Nephron progenitor cell (in vitro differentiated cells): ENCODE measurements at regions not wholly inside any gene's neighbourhood (a gene's known extent, or its start where the extent isn't known, plus 50 kb on each side); places are given as distances from the start of the nearest gene placed in this dataset.

ENCODE experiments used
- DNase-seq: peaks from one replicate; pipeline ENCODE4 v3.0.0; 2021
- H3K27ac Mint-ChIP-seq: 2 replicates; pipeline ENCODE4 v1.8.0; 2021; ENCODE audit warnings: mild to moderate bottlenecking, moderate library complexity, mixed read lengths
- H3K27me3 Mint-ChIP-seq: 2 replicates; pipeline ENCODE4 v1.8.0; 2021; ENCODE audit warnings: mild to moderate bottlenecking, low read depth, mixed read lengths; ENCODE audit not compliant: poor library complexity
- H3K36me3 Mint-ChIP-seq: 2 replicates; pipeline ENCODE4 v1.8.0; 2021; ENCODE audit warnings: low read depth, mixed read lengths
- H3K4me1 Mint-ChIP-seq: 2 replicates; pipeline ENCODE4 v1.8.0; 2021; ENCODE audit warnings: mixed read lengths
- H3K4me3 Mint-ChIP-seq: 2 replicates; pipeline ENCODE4 v1.8.0; 2021; ENCODE audit warnings: mild to moderate bottlenecking, moderate library complexity, mixed read lengths
- H3K9me3 Mint-ChIP-seq: 2 replicates; pipeline ENCODE4 v1.8.0; 2021; ENCODE audit warnings: mild to moderate bottlenecking, moderate library complexity, mixed read lengths
- CTCF ChIP-seq: fragments of 200-600 bp; sonication (generic); IDR thresholded peaks from 2 replicates; pipeline ENCODE4 v1.5.0; 2021; ENCODE audit warnings: antibody characterized with exemption

GRCh38 chr7:155930527-155930926, 118.3 kb upstream of the SHH start:
- H3K4me1 Mint-ChIP-seq: peaks cover 6% of the 10 kb centered on the region
- H3K27me3 Mint-ChIP-seq: peaks cover 15% of the 10 kb centered on the region
- no peak for TF ChIP-seq CTCF
- DNase-seq: no peak
- no peaks in the 10 kb centered on the region for H3K36me3 Mint-ChIP-seq
- no peak overlapping the region for H3K4me3 Mint-ChIP-seq
- H3K9me3 Mint-ChIP-seq: peaks cover 17% of the 10 kb centered on the region
- no peak overlapping the region for H3K27ac Mint-ChIP-seq

GRCh38 chr7:155930061-155930460, 117.8 kb upstream of the SHH start:
- peaks cover 17% of the 10 kb centered on the region for H3K9me3 Mint-ChIP-seq
- no peak overlapping the region for H3K4me3 Mint-ChIP-seq
- no peaks in the 10 kb centered on the region for H3K36me3 Mint-ChIP-seq
- DNase-seq: no peak
- peaks cover 13% of the 10 kb centered on the region for H3K27me3 Mint-ChIP-seq
- H3K4me1 Mint-ChIP-seq: peaks cover 6% of the 10 kb centered on the region
- H3K27ac Mint-ChIP-seq: no peak overlapping the region
- no peak for TF ChIP-seq CTCF

GRCh38 chr7:155928583-155928982, 116.3 kb upstream of the SHH start:
- no peak for DNase-seq
- TF ChIP-seq CTCF: no peak
- Mint-ChIP-seq H3K27me3 (peaks cover 13% of the 10 kb centered on the region), H3K36me3 (no peaks in the 10 kb centered on the region), H3K4me3 (no peak overlapping the region), H3K4me1 (peaks cover 6% of the 10 kb centered on the region), H3K9me3 (peaks cover 15% of the 10 kb centered on the region), H3K27ac (no peak overlapping the region)

- Mint-ChIP-seq H3K27ac (no peak overlapping the region), H3K36me3 (no peaks in the 10 kb centered on the region), H3K27me3 (peaks cover 13% of the 10 kb centered on the region), H3K4me3 (no peak overlapping the region), H3K4me1 (peaks cover 6% of the 10 kb centered on the region), H3K9me3 (peaks cover 15% of the 10 kb centered on the region)
- no peak for TF ChIP-seq CTCF
- no peak for DNase-seq
Measured at GRCh38 chr7:155927905-155928304, 115.6 kb upstream of the SHH start.

- DNase-seq: no peak
- peaks cover 6% of the 10 kb centered on the region for H3K4me1 Mint-ChIP-seq
- H3K4me3 Mint-ChIP-seq: no peak overlapping the region
- peaks cover 14% of the 10 kb centered on the region for H3K27me3 Mint-ChIP-seq
- peaks cover 15% of the 10 kb centered on the region for H3K9me3 Mint-ChIP-seq
- H3K27ac Mint-ChIP-seq: no peak overlapping the region
- TF ChIP-seq CTCF: no peak
- H3K36me3 Mint-ChIP-seq: no peaks in the 10 kb centered on the region
Measured at GRCh38 chr7:155925682-155926081, 113.4 kb upstream of the SHH start.

- Mint-ChIP-seq H3K27ac (no peak overlapping the region), H3K4me3 (no peak overlapping the region), H3K9me3 (peaks cover 2% of the 10 kb centered on the region), H3K36me3 (no peaks in the 10 kb centered on the region), H3K27me3 (peaks cover 14% of the 10 kb centered on the region), H3K4me1 (peaks cover 12% of the 10 kb centered on the region)
- TF ChIP-seq CTCF: no peak
- DNase-seq: no peak
Measured at GRCh38 chr7:155922067-155922816, 110.0 kb upstream of the SHH start.
